GM19324 (cell line): ENCODE measurements at regions not wholly inside any gene's neighbourhood (a gene's known extent, or its start where the extent isn't known, plus 50 kb on each side); places are given as distances from the start of the nearest gene placed in this dataset.

ENCODE experiments used
- ATAC-seq: cut with Tn5 transposase; IDR thresholded peaks from one replicate; pipeline ENCODE4 v1.9.1; 2021; ENCODE audit warnings: mild to moderate bottlenecking, moderate library complexity; ENCODE audit not compliant: unreplicated experiment, low FRiP score

GRCh38 chr16:79784007-79784406 lies 183.5 kb upstream of the MAF start:
- ATAC-seq = no peak

GRCh38 chr16:79777679-79778078 lies 177.1 kb upstream of the MAF start:
- ATAC-seq = no peak

DNA sequence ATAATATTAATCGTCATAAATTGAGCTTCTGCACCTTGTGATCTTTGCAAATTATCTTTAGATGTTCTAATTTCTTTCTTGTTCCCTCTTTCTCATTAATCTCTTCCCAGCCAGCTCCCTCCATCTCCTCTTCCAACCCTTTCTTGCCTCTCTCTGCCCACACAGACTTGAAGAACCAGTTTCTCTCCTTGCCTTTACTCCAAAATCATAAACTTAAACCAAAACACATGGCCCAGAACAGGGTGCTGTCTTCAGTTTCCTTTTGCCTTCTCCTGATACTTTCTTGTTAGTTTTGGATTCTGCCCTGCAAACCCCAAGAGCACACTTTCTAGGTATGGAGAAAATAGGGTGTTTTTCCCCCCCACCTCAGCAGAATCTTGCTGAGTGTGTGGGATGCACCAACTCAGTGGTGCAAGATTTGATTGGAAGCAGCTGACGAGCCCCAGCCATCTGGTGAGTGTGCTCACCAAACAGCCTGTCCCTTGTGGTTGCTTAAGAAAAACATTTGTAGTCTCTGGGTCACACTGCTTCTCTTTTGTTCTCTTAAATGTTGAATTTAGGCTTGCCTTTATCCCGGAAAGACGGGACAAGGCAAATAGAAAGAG lies 175.8 kb upstream of the MAF start:
- ATAC-seq = no peak

DNA sequence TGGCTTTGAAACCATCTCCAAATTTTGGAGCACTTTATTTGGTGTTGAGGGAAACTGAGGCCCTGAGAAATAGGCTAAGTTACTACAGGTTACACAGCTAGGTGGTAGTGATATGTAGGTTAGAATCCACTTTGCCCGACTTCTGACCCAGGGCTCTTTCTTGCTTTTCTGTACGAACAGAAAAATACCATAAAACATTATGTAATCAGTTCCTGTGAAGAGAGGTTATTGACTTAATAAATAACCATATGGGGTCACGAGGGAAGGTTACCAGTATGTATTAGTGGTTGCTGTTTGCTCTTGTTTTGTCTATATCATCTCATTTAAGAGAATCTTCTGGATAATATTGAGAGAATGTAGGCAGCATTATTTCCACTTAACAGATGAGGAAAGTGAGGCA lies 172.2 kb upstream of the MAF start:
- no peak for ATAC-seq

DNA sequence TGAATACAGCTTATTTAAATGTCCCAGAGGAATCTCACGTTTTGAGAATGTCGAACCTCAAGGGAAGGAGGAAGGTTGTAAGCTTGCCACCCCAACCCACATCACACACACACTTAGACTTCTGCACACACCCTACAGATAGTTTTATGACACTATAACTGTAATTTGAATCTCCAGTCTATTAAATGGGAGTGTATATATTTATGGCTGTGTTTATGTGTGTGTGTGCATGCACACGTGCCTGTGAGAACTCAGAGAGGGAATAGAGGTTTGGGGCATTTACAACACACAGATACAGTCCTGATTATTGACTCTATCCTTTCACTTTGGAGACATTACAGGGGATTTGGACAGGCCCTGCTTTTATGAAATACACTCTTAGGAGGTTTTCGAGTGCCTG lies 171.5 kb upstream of the MAF start:
- no peak for ATAC-seq

- ATAC-seq = peak; percentile 96
Measured at GRCh38 chr16:79770244-79771064, 169.9 kb upstream of the MAF start.

- no peak for ATAC-seq
Measured at GRCh38 chr16:79769928-79770243, 169.3 kb upstream of the MAF start.

- no peak for ATAC-seq
Measured at GRCh38 chr16:79769270-79769927, 168.9 kb upstream of the MAF start.

DNA sequence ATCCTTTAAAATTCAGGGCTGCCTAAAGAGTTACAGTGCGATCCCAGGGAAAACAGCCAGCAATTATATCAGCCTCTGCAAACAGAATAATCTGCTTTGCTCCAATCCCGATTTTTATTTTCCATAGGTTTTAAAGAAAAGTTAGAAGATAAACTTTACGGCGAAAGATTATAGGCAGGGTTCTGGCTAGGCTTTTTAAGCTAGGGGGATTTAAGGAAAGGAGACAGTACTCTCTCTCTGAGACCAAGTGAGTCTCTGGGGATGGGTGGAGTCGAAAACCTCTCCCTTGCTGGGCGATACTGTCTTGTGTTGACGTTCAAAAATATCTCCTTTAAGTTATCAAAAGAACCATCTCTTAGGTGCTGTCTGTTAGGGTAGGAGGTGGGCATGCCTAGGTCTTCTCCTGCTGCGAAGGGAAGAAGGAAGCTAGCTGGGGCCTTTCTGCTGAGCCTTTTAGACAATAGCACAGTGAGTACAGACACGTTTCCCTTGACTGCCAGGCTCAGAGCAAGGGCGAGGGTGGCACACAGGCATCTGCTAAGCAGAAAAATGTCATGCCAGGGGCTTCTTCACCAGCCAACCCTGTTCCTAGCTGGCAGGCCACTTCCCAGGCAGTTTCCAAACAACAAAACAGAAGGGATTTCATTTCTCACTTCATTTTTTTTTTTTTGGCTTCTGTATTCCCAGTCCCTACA lies 167.9 kb upstream of the MAF start:
- ATAC-seq = no peak

GRCh38 chr16:79767421-79768275 lies 167.1 kb upstream of the MAF start:
- no peak for ATAC-seq

DNA sequence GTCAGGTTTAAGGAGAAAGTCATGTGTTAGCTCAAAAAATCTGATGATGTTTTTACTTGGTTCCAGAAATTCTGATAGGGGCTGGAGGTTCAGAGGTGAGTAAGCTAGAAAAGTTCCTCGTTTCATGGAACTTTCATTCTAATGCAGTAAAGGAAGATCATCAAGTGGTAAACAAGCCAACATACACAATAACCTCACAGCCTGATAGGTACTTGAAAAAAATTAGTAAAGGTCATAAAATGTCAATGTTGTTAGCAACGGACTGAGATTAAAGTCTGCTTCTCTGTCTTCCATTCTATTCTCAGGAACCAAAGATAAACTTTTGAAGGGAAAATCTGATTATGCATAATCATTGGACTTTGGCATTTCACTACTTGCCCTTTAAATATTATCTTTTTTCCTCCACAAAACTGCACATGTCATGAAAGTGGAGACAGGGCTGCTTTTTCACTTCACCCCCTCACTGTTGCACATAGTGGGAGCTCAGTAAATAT lies 165.4 kb upstream of the MAF start:
- ATAC-seq = no peak

DNA sequence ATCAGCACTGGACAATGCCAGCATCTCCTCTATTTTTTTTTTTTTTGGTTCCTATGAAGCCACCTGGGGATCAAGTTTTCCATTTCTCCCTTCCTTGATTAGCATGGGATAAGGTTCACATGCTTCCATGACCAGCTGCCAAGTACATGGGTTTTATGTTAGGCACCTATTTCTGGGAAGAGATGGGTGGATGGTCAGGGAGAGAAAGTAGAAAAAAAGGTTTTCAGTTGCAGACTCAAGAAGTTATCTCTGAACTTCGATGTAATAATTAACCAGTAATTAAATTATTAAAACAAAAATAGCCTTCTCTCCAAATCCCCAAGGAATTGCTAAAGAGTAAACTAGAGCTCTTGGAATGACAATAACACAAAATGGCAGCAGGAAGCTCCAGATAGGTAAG lies 164.9 kb upstream of the MAF start:
- no peak for ATAC-seq

DNA sequence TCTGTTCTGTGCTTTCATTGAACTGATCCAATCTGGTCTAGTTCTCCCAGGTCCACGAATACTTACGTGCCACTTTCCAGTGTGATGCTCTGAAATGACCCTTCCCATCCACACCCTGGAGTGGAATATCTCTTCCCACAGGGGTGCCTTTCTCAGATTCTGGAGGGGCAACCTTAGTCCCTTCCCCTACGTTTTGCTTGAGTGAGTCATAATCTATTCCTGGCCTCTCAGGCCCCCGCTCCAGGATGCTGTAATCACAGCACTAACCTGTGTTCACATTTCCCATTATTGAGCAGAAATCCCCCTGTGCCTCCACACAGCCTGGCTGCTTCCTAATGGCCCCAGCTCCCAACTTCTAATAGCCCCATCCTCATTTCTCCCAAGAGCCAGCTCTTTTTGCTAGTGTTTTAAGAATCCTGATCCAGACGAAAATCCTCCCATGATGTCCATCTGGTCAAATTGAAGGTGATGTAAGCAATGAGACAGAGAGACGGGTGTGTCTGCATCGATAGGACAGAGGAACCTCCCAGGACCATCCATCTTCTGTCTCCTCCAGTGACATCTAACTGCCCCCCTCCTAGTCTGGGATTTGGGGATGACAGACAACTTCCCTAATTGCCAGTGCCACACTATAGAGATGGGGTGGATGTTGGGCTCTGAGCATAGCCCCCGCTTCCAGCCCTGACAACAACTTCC lies 164.0 kb upstream of the MAF start:
- no peak for ATAC-seq

- ATAC-seq = no peak
Measured at GRCh38 chr16:79762217-79762616, 161.7 kb upstream of the MAF start.

- ATAC-seq = no peak
Measured at GRCh38 chr16:79758615-79759346, 158.2 kb upstream of the MAF start.

- no peak for ATAC-seq
Measured at GRCh38 chr16:79757968-79758367, 157.4 kb upstream of the MAF start.

DNA sequence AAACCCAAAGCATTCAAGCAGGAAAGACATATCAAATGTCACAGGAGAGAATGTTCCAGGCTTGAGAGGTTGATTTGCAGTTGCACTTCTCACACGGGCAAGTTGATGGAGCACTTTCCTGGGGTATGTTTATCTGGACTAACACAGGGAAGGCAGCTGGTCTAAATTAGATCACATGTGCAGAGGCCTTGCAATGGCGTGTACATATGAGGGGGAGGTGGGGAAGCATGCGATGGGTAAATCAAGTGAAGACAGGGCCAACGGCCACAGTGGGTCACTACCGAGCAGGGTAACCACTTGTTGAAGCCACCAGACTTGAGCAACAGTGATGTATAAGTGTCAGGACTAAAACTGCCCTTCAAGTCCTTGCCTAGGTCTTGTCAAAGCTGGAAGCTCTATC lies 156.6 kb upstream of the MAF start:
- no peak for ATAC-seq

DNA sequence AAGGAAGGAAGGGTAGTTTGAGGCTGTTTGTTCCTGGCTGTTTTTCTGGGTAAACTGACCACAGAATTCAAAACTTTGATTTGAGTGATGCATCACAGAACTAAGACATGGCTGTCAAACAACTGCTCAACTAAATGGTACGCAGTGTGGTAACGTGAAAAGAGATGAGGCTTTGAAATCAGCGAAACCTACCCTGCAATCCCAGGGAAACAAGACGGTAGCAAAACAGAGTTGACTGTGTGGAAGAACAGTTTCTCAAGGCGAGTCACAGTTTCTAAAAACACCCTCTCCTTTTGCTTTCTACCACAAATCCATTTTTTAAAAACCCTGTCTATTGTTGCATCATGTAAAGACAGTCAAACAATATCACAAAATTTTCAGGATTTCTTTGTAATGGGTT lies 156.0 kb upstream of the MAF start:
- no peak for ATAC-seq

DNA sequence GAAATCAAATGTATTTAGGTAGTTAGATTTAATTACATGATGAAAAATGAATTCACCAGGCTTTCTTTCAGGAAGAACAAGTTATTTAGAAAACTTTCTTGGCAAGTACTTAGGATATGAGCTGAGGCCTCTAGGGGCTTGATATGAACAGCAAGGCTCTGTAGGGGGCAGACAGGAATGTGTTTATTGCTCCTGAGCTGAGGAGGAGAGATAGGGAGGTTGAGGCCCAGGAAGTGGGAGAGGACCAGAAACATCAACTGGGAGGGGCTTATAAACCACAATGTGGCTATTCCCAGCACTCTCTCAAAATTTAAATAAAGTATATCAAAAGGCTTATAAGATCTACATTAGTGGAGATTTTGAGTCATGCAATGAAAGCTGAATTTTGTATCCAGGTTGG lies 154.0 kb upstream of the MAF start:
- no peak for ATAC-seq
